Endothelial cell (in vitro differentiated cells): ENCODE measurements at regions not wholly inside any gene's neighbourhood (a gene's known extent, or its start where the extent isn't known, plus 50 kb on each side); places are given as distances from the start of the nearest gene placed in this dataset.

Experiments used
- DNase-seq: peaks from one replicate; pipeline ENCODE4 v3.0.0; 2021; ENCODE audit warnings: low spot score
- H3K27ac Mint-ChIP-seq: one replicate; pipeline ENCODE4 v1.8.0; 2021; ENCODE audit warnings: mixed read lengths, inconsistent platforms; ENCODE audit not compliant: unreplicated experiment
- H3K27me3 Mint-ChIP-seq: one replicate; pipeline ENCODE4 v1.8.0; 2021; ENCODE audit warnings: mild to moderate bottlenecking, moderate library complexity, mixed read lengths, inconsistent platforms; ENCODE audit not compliant: unreplicated experiment
- H3K36me3 Mint-ChIP-seq: one replicate; pipeline ENCODE4 v1.8.0; 2021; ENCODE audit warnings: mild to moderate bottlenecking, low read depth, mixed read lengths, inconsistent platforms; ENCODE audit not compliant: unreplicated experiment
- H3K4me1 Mint-ChIP-seq: one replicate; pipeline ENCODE4 v1.8.0; 2021; ENCODE audit warnings: mild to moderate bottlenecking, mixed read lengths, inconsistent platforms; ENCODE audit not compliant: unreplicated experiment
- H3K4me3 Mint-ChIP-seq: one replicate; pipeline ENCODE4 v1.8.0; 2021; ENCODE audit warnings: mild to moderate bottlenecking, mixed read lengths, inconsistent platforms; ENCODE audit not compliant: unreplicated experiment
- H3K9me3 Mint-ChIP-seq: one replicate; pipeline ENCODE4 v1.8.0; 2021; ENCODE audit warnings: mixed read lengths, inconsistent platforms; ENCODE audit not compliant: unreplicated experiment
- TF ChIP-seq, protein P1 (sequence below): fragments of 200-600 bp; sonication (generic); IDR thresholded peaks from one replicate; pipeline ENCODE4 v1.5.0; 2021; ENCODE audit warnings: antibody characterized with exemption; ENCODE audit not compliant: unreplicated experiment

DNA sequence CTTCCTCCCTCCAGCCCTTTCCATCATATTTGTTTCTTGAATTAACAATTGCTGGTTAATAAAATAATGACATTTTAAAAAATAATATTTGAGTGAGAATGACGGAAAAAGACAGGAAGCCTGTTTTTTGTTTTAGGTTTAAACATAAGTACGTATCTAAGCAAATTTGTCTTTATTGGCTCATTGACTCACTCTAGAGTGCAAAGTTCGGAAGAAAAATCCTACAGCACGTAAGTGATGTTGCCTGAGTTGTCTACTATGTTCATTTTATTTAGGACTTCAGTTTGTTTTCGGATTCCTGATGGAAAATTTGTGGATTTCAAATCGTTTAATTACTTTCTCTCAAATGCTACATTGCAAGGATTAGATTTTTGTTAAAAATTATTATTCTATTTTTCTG lies 1435.7 kb upstream of the ADGRB3 start:
- Mint-ChIP-seq H3K4me1 (no peaks in the 10 kb centered on the region), H3K27ac (no peak overlapping the region), H3K4me3 (no peak overlapping the region), H3K9me3 (no peaks in the 10 kb centered on the region), H3K36me3 (no peaks in the 10 kb centered on the region), H3K27me3 (no peaks in the 10 kb centered on the region)
- no peak for DNase-seq
- TF ChIP-seq, protein P1, sequence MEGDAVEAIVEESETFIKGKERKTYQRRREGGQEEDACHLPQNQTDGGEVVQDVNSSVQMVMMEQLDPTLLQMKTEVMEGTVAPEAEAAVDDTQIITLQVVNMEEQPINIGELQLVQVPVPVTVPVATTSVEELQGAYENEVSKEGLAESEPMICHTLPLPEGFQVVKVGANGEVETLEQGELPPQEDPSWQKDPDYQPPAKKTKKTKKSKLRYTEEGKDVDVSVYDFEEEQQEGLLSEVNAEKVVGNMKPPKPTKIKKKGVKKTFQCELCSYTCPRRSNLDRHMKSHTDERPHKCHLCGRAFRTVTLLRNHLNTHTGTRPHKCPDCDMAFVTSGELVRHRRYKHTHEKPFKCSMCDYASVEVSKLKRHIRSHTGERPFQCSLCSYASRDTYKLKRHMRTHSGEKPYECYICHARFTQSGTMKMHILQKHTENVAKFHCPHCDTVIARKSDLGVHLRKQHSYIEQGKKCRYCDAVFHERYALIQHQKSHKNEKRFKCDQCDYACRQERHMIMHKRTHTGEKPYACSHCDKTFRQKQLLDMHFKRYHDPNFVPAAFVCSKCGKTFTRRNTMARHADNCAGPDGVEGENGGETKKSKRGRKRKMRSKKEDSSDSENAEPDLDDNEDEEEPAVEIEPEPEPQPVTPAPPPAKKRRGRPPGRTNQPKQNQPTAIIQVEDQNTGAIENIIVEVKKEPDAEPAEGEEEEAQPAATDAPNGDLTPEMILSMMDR, result no peak

DNA sequence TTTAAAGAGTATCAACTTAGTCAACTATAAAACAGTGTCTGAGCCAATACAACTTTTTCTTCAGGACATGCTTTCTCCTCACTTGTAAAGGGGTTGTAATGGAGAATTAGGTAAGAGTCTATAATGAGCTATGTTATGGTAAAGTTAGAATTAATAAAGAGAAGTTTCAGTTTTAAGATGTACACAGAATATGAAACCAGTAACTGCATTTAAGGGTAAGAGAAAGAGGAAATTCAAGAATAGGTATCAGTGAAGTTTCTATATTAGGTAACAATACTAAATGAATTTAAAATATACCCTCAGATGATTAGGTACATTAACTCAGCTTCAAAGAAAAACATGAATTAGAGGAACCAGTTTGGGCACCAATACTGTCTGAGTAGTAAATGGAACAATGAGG lies 1444.3 kb upstream of the ADGRB3 start:
- no peak for DNase-seq
- H3K9me3 Mint-ChIP-seq, result no peaks in the 10 kb centered on the region
- no peaks in the 10 kb centered on the region for H3K4me1 Mint-ChIP-seq
- TF ChIP-seq, protein P1, result no peak
- H3K27ac Mint-ChIP-seq, result no peak overlapping the region
- H3K27me3 Mint-ChIP-seq, result no peaks in the 10 kb centered on the region
- H3K36me3 Mint-ChIP-seq, result no peaks in the 10 kb centered on the region
- no peak overlapping the region for H3K4me3 Mint-ChIP-seq

DNA sequence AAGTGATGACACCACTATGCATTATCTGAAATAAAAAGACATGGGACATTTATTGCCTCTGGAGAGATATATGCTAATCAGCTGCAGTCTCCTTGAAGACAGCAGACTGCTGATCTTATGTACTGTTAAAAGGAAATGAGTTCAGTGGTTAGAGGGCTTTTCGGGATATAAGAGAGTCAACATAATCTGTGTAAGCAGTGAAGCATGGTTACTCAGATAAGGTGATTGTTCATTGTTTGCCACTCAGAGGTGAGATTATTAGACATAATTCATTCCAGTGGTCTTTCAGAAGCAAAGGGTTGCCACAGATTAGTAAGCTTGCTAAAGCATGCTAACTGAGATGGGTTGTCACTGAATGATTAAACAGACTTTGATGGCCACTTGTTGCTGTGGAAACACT lies 1450.7 kb upstream of the ADGRB3 start:
- DNase-seq, result no peak
- no peaks in the 10 kb centered on the region for H3K36me3 Mint-ChIP-seq
- H3K27me3 Mint-ChIP-seq, result no peaks in the 10 kb centered on the region

DNA sequence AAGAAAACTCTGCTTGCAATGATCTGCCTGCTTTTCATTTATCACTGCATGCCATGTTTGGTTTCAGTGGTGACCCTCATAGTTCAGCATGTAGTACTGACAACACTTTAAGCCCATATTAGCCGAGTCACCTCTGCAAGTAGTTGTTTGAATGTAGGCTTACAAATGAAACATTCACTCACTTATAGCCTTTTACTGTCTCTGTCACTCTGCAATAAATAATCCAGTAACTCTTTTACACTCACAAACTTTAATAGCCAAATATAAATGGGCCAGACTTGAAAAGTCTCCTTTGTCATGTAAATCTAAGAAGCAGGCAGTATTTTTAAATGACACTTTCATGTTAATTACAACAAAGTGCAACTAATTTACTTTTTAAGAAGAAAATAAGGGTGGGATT lies 1460.0 kb upstream of the ADGRB3 start:
- TF ChIP-seq, protein P1, result no peak
- H3K36me3 Mint-ChIP-seq, result no peaks in the 10 kb centered on the region
- DNase-seq, result no peak
- no peaks in the 10 kb centered on the region for H3K9me3 Mint-ChIP-seq
- no peaks in the 10 kb centered on the region for H3K4me1 Mint-ChIP-seq
- no peak overlapping the region for H3K4me3 Mint-ChIP-seq
- H3K27me3 Mint-ChIP-seq, result no peaks in the 10 kb centered on the region
- H3K27ac Mint-ChIP-seq, result no peak overlapping the region

More for the DNA sequence above, 1450.7 kb upstream of the ADGRB3 start:
- Mint-ChIP-seq H3K9me3 (no peaks in the 10 kb centered on the region), H3K4me3 (no peak overlapping the region), H3K4me1 (no peaks in the 10 kb centered on the region), H3K27ac (no peak overlapping the region)
- TF ChIP-seq, protein P1, result no peak

DNA sequence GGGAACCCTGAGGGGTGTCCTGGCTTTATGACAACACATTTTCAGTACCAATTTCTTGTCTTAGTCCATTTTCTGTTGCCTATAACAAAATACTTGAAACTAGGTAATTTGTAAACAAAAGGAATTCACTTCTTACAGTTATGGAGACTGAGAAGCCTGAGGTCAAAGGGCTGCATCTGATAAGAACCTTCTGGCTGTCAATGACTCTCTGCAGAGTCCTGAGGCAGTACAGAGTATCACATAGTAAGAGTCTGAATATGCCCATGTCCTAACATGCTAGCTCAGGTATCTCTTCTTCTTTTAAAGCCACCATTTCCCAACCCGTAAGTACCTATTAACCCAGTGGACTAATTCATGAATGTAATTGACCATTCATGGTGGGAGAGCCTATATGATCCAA lies 1458.6 kb upstream of the EYS start:
- Mint-ChIP-seq H3K9me3 (no peaks in the 10 kb centered on the region), H3K4me3 (no peak overlapping the region), H3K36me3 (no peaks in the 10 kb centered on the region), H3K4me1 (no peaks in the 10 kb centered on the region), H3K27me3 (peaks cover 1% of the 10 kb centered on the region), H3K27ac (no peak overlapping the region)
- TF ChIP-seq, protein P1, result no peak
- no peak for DNase-seq
